HL-60 (cell line): ENCODE measurements at regions not wholly inside any gene's neighbourhood (a gene's known extent, or its start where the extent isn't known, plus 50 kb on each side); places are given as distances from the start of the nearest gene placed in this dataset.
A peak's percentile ranks its signal among the peaks of the same experiment; 100 is the strongest.

Experiments used
- DNase-seq, 2 experiments: peaks; one replicate each; pipeline ENCODE4 v3.0.0-alpha.2; 2010 to 2020; ENCODE audit warnings: low read depth in 1 of 2, low spot score in 1 of 2
- H3K27ac ChIP-seq: fragments of 250-450 bp; sonication (Bioruptor Pico); replicated peaks from 2 replicates; pipeline ENCODE4 v1.5.1; 2020; ENCODE audit warnings: mild to moderate bottlenecking, moderate library complexity
- H3K27me3 ChIP-seq: fragments of 250-450 bp; sonication (Bioruptor Pico); 2 replicates; pipeline ENCODE4 v1.5.1; 2021; ENCODE audit warnings: mild to moderate bottlenecking, moderate library complexity; ENCODE audit not compliant: insufficient read depth, poor library complexity, severe bottlenecking
- H3K4me3 ChIP-seq: replicated peaks from 2 replicates; pipeline ENCODE4 v1.5.1; 2011; ENCODE audit warnings: mild to moderate bottlenecking, control low read depth, low read length; ENCODE audit not compliant: insufficient read depth
- CTCF ChIP-seq: IDR thresholded peaks from one replicate; pipeline ENCODE4 v1.5.1; 2011; ENCODE audit warnings: low read length, control low read depth, inconsistent platforms; ENCODE audit not compliant: insufficient read depth
- GABPA ChIP-seq: IDR thresholded peaks from 2 replicates; pipeline ENCODE4 v1.6.1; 2012; ENCODE audit warnings: low read depth
- POLR2AphosphoS5 ChIP-seq: IDR thresholded peaks from 2 replicates; pipeline ENCODE4 v1.6.1; 2012; ENCODE audit warnings: low read depth
- REST ChIP-seq: IDR thresholded peaks from 2 replicates; pipeline ENCODE4 v1.6.1; 2012; ENCODE audit warnings: low read depth; ENCODE audit not compliant: insufficient replicate concordance
- SPI1 ChIP-seq: IDR thresholded peaks from 2 replicates; pipeline ENCODE4 v1.6.1; 2012; ENCODE audit warnings: low read depth, mild to moderate bottlenecking, borderline replicate concordance

- Histone ChIP-seq H3K27me3 (no peaks in the 10 kb centered on the region), H3K4me3 (no peak overlapping the region), H3K27ac (no peak overlapping the region)
- TF ChIP-seq POLR2AphosphoS5: no peak
- TF ChIP-seq CTCF: no peak
- TF ChIP-seq SPI1: no peak
- no peak for TF ChIP-seq GABPA
- no peak for TF ChIP-seq REST
- DNase-seq: peak in 1 of 2 experiments; percentile 13
These were observed 184.5 kb upstream of the TSC22D2 start for GRCh38 chr3:150223558-150223957.

GRCh38 chr3:150222691-150223489, 185.2 kb upstream of the TSC22D2 start:
- no peak for TF ChIP-seq GABPA
- TF ChIP-seq SPI1: no peak
- no peak for TF ChIP-seq CTCF
- TF ChIP-seq POLR2AphosphoS5: no peak
- no peak for TF ChIP-seq REST
- no peak for DNase-seq
- Histone ChIP-seq H3K27ac (no peak overlapping the region), H3K27me3 (no peaks in the 10 kb centered on the region), H3K4me3 (no peak overlapping the region)

DNA sequence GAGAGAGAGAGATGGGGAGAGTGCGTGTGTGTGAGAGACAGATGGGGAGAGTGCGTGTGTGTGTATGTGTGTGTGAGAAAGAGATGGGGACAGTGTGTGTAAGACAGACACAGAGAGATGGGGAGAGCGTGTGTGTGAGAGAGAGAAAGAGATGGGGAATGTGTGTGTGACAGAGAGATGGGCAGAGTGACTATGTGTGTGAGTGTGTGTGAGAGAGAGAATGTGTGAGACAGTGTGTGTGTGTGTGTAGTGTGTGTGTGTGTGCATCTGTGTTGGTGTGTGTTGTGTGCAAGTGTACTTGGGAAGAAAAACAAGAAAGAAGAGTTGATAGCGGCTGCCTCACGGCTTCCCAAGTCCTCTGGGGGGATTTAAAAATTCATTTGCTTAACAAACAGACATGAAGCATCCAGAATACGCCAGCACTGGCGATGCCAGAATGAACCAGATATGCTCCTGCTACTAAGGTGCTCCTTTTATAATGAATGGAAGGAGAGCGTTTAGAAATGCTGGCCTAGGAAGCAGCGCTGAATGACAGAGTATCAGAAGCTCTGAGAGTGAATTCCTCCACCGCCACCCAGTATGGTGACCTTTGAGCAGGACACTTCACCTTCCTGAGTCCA, 186.1 kb upstream of the TSC22D2 start:
- H3K27ac ChIP-seq: no peak overlapping the region
- no peak overlapping the region for H3K4me3 ChIP-seq
- no peaks in the 10 kb centered on the region for H3K27me3 ChIP-seq
- no peak for DNase-seq
- TF ChIP-seq CTCF (no peak), GABPA (no peak), REST (no peak), POLR2AphosphoS5 (no peak), SPI1 (no peak)
